ENCODE measurements at regions not wholly inside any gene's neighbourhood (a gene's known extent, or its start where the extent isn't known, plus 50 kb on each side); places are given as distances from the start of the nearest gene placed in this dataset.
A peak's percentile ranks its signal among the peaks of the same experiment; 100 is the strongest.

DNA sequence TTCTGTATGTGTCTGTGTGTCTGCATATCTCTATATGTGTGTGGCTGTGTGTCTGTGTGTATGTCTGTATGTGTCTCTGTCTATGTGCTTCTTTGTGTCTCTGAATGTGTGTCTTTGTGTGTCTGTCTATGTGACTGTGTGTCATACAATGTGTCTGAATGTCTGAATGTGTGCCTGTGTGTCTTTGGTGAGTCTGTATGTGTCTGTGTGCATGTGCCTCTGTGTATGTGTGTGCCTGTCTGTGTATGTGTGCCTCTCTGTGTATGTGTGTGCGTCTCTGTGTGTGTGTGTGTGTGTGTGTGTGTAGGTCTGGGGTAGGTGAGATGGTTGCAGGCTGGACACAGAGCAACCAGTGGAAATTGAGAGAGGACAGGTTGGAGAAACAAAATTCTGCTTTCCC lies 435.3 kb downstream of the ARHGEF28 start:
- TF ChIP-seq, protein P1, sequence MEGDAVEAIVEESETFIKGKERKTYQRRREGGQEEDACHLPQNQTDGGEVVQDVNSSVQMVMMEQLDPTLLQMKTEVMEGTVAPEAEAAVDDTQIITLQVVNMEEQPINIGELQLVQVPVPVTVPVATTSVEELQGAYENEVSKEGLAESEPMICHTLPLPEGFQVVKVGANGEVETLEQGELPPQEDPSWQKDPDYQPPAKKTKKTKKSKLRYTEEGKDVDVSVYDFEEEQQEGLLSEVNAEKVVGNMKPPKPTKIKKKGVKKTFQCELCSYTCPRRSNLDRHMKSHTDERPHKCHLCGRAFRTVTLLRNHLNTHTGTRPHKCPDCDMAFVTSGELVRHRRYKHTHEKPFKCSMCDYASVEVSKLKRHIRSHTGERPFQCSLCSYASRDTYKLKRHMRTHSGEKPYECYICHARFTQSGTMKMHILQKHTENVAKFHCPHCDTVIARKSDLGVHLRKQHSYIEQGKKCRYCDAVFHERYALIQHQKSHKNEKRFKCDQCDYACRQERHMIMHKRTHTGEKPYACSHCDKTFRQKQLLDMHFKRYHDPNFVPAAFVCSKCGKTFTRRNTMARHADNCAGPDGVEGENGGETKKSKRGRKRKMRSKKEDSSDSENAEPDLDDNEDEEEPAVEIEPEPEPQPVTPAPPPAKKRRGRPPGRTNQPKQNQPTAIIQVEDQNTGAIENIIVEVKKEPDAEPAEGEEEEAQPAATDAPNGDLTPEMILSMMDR (IDR thresholded peaks at IDR 0.05; ENCODE audit: low read depth, low read length, missing control alignments): no peak
- DNase-seq (ENCODE audit: low read depth): no peak
- H3K4me3 ChIP-seq (ENCODE audit: low read depth, low read length): no peak overlapping the region
- in situ Hi-C loops (cut with HindIII; ENCODE audit: low sequenced_read_pairs): no loop called here

DNA sequence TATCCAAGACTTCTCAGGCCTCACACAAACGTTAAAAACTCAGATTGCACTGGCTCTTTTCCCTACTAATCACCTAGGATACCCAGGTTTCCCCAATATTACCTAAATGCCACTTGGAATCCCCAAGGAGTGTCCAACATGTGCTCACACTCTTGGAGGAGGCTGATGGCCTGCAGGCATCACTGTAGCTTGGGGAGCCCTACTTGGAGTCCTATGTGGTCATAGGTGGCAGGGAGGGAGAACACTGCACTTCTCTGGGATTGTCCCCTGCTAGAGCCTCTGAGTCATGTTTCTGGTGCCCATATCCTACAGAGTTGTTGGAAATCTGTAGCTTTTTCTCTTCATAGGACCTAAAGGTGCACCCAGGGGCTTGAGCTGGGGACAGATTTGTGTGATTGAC lies 433.7 kb downstream of the ARHGEF28 start:
- TF ChIP-seq, protein P1 (IDR thresholded peaks at IDR 0.05; ENCODE audit: low read depth, low read length, missing control alignments): no peak
- no peak for DNase-seq (ENCODE audit: low read depth)
- in situ Hi-C loops (cut with HindIII; ENCODE audit: low sequenced_read_pairs): no loop called here
- no peak overlapping the region for H3K4me3 ChIP-seq (ENCODE audit: low read depth, low read length)

DNA sequence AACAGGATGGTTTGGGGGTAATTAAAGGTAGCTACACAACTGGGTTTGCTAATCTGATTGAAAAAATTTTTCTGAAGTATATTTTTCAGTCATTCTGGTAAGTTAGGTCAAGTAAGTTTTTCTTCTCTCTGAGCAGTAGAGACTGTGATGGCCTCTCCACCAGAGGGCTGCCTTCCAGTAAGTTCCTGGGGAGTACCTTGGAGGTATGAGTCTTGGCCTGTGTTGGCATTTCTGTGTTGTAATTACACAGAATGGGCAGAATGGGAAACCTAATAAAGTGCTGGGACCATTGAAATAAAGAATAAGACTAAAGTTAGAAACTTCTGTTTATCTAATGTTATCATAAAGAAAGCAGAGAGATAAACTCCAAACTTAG lies 430.8 kb downstream of the ARHGEF28 start:
- in situ Hi-C loops (cut with HindIII; ENCODE audit: low sequenced_read_pairs): no loop called here
- TF ChIP-seq, protein P1 (IDR thresholded peaks at IDR 0.05; ENCODE audit: low read depth, low read length, missing control alignments): peak; percentile 64
- H3K4me3 ChIP-seq (ENCODE audit: low read depth, low read length): no peak overlapping the region
- DNase-seq (ENCODE audit: low read depth): no peak

DNA sequence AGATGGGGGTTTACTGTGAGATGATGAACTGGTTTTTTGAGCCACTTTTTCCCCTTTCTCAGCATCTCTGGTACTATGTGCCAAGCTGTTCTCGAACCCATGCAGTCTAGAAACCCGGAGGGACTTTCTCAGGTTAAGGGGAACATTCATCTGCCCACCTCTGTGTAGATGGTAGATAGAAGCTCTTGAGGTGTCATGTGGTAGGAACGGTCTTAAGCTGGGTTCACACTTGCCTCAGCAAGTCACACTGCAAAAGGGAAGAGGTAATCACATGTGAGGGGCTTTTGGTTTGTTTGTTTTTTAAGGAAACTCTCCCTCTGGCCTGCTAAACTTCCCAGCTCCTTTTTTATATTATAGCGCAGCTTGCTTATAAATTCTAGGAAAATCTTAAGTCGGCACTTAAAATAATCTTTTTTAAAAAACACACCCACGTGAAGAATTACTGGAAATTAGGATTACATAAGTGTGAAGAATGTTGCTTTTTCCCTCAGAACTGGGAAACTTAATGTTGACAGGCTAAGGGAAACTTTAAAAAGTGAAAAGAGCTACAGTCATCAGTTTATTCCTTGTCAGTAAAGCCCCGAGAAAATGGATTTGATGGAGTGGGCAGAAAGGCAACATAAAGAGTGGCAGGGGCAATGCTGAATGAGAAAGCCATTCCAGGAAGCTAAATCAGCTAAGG lies 430.3 kb downstream of the ARHGEF28 start:
- no peak overlapping the region for H3K4me3 ChIP-seq (ENCODE audit: low read depth, low read length)
- in situ Hi-C loops (cut with HindIII; ENCODE audit: low sequenced_read_pairs): no loop called here
- TF ChIP-seq, protein P1 (IDR thresholded peaks at IDR 0.05; ENCODE audit: low read depth, low read length, missing control alignments): no peak
- no peak for DNase-seq (ENCODE audit: low read depth)

DNA sequence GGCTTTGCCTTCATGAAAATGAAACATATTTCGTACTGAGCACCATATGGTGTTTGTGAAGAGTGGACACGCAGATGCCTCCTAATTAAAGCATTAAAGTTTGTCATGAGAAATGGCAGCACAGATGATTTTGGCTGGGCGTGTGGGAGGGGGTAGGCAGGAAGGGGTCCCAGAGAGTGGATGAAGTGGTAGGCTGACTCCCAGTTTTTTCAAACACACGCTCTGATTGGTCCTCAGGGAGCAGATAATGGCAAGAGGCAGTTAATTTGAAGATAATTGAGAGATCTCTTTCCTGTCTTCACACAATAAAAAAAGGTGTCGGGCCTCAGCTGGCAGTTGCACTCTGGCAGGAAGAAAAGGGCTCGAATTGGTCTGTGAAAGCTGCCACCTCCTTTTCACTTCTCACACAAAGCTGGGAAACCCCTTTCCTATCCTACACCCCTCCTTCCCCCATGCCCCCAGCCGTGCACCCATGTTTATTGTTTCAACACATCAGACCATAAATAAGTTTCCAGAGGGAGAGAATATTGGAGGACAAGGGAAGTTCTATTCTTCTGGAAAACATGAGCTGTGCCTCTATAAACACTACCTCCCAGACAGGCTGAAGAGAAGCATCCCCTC lies 429.6 kb downstream of the ARHGEF28 start:
- in situ Hi-C loops (cut with HindIII; ENCODE audit: low sequenced_read_pairs): no loop called here
- H3K4me3 ChIP-seq (ENCODE audit: low read depth, low read length): no peak overlapping the region
- TF ChIP-seq, protein P1 (IDR thresholded peaks at IDR 0.05; ENCODE audit: low read depth, low read length, missing control alignments): no peak
- DNase-seq (ENCODE audit: low read depth): no peak

DNA sequence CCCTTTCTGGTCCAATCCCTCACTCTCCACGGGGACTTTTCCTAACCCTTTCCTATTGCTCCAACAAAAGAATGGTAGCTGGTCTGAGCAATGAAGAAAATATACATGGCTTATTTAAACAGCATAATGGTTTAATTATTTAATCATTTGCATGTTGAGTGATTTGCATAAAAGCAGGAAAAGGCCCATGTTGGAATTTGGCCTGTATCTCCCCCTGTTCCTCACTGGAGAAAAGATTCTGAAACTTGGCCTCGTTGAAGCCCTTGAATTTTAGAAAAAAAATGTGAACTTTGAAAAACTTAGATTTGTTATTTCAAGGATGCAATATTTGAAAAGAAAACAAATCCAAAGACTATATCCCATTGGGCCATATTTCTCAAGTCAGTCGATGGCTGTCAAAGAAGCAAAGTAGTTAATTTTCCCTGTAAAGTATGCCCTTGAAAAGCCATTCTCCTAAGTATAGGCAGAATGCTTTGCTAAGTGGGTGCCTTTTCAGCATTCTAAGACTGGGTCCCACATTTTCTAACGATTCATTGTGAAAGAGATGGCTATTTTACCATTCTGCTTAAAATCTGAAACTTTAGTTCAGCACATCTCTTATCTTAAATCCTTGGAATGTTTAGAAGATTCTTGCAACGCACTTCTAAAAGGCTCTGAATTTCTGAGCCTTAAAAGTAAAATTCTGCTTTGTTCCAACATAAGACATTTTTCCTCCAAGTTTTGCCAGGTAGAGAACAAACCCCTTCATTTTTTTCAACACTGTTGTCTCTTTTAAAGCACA lies 428.8 kb downstream of the ARHGEF28 start:
- H3K4me3 ChIP-seq (ENCODE audit: low read depth, low read length): no peak overlapping the region
- no peak for DNase-seq (ENCODE audit: low read depth)
- in situ Hi-C loops (cut with HindIII; ENCODE audit: low sequenced_read_pairs): no loop called here
- TF ChIP-seq, protein P1 (IDR thresholded peaks at IDR 0.05; ENCODE audit: low read depth, low read length, missing control alignments): no peak
